Esophagus muscularis mucosa (tissue), 4 donors: ENCODE measurements at regions not wholly inside any gene's neighbourhood (a gene's known extent, or its start where the extent isn't known, plus 50 kb on each side); places are given as distances from the start of the nearest gene placed in this dataset.

Experiments
- DNase-seq: peaks from one replicate; pipeline ENCODE4 v3.0.0-alpha.2; 2017; ENCODE audit errors: extremely low spot score
- H3K27ac ChIP-seq, 4 donors: fragments of 200-600 bp; sonication (generic); replicated peaks in 1 of 4; 1 replicate in 3 of 4; 2 replicates in 1 of 4; pipeline ENCODE4 v1.5.1; 2016 to 2019; ENCODE audit warnings: mild to moderate bottlenecking in 1 of 4
- H3K27me3 ChIP-seq, 4 donors: fragments of 200-600 bp; sonication (generic); one replicate each; pipeline versions ENCODE4 v1.5.1 to v1.6.0; 2016 to 2019
- H3K36me3 ChIP-seq, 4 donors: fragments of 200-600 bp; sonication (generic); one replicate each; pipeline ENCODE4 v1.5.1; 2016 to 2019
- H3K4me1 ChIP-seq, 4 donors: fragments of 200-600 bp; sonication (generic); one replicate each; pipeline ENCODE4 v1.5.1; 2016 to 2019
- H3K4me3 ChIP-seq, 4 donors: fragments of 200-600 bp; sonication (generic); 1 replicate in 2 of 4; 2 replicates in 2 of 4; pipeline ENCODE4 v1.5.1; 2016 to 2019; ENCODE audit warnings: mild to moderate bottlenecking in 4 of 4, moderate library complexity in 1 of 4
- H3K9me3 ChIP-seq, 4 donors: fragments of 200-600 bp; sonication (generic); 1 replicate in 3 of 4; 2 replicates in 1 of 4; pipeline ENCODE4 v1.5.1; 2016 to 2019
- CTCF ChIP-seq, 3 experiments: fragments of 200-600 bp in 2 of 3; fragments of 450-650 bp in 1 of 3; sonication (generic) in 2 of 3; IDR thresholded peaks; one replicate each; pipeline ENCODE4 v1.5.1; 2017 to 2019; ENCODE audit warnings: antibody characterized with exemption in 3 of 3, mild to moderate bottlenecking in 2 of 3, moderate library complexity in 1 of 3
- EP300 ChIP-seq: sonication (generic); formaldehyde crosslinking; IDR thresholded peaks from one replicate; pipeline ENCODE4 v1.6.1; 2017; ENCODE audit warnings: antibody characterized with exemption
- POLR2A ChIP-seq: fragments of 450-650 bp; IDR thresholded peaks from one replicate; pipeline ENCODE4 v1.6.1; 2017; ENCODE audit warnings: antibody characterized with exemption, moderate library complexity, mild to moderate bottlenecking, low read depth
- POLR2AphosphoS5 ChIP-seq, 2 donors: sonication (generic); formaldehyde crosslinking; IDR thresholded peaks; one replicate each; pipeline ENCODE4 v1.6.1; 2017; ENCODE audit warnings: antibody characterized with exemption in 2 of 2
- WGBS: methylation state at CpG from one replicate; pipeline ENCODE4 v1.1.5; 2018; 5-methylcytosine and 5-hydroxymethylcytosine counted together
- intact Hi-C: fragments of 100-400 bp; cut with DNase I; formaldehyde crosslinking; loops from one replicate; pipeline ENCODE4 v1.15.1; 2023

- intact Hi-C loops: no loop called here
- DNase-seq: no peak
- no peak for TF ChIP-seq POLR2A
- TF ChIP-seq EP300: no peak
- TF ChIP-seq CTCF (IDR thresholded peaks at IDR 0.05): no peak
- no peak for TF ChIP-seq POLR2AphosphoS5 (IDR thresholded peaks at IDR 0.05)
- Histone ChIP-seq H3K27me3 (no peaks in the 10 kb centered on the region), H3K27ac (no peak overlapping the region), H3K9me3 (peaks cover 0 to 8% (median 6%) of the 10 kb centered on the region in 4 donors), H3K4me3 (no peak overlapping the region), H3K36me3 (no peaks in the 10 kb centered on the region), H3K4me1 (no peaks in the 10 kb centered on the region)
- WGBS: 92% methylated on average over 3 of the region's 3 CpGs
Observed at GRCh38 chr1:57844382-57844980, 420.6 kb upstream of the DAB1 start.

- Histone ChIP-seq H3K4me3 (no peak overlapping the region), H3K27me3 (no peaks in the 10 kb centered on the region), H3K9me3 (peaks cover 0 to 8% (median 6%) of the 10 kb centered on the region in 4 donors), H3K4me1 (no peaks in the 10 kb centered on the region), H3K27ac (no peak overlapping the region), H3K36me3 (no peaks in the 10 kb centered on the region)
- intact Hi-C loops: no loop called here
- DNase-seq: no peak
- TF ChIP-seq POLR2A (no peak), CTCF (IDR thresholded peaks at IDR 0.05) (no peak), POLR2AphosphoS5 (IDR thresholded peaks at IDR 0.05) (no peak), EP300 (no peak)
Observed at GRCh38 chr1:57843760-57844159, 419.9 kb upstream of the DAB1 start.

- 72% methylated on average over 1 of the region's 1 CpG for WGBS
- intact Hi-C loops: no loop called here
- H3K36me3 ChIP-seq: no peaks in the 10 kb centered on the region
- peaks cover 0 to 8% (median 6%) of the 10 kb centered on the region in 4 donors for H3K9me3 ChIP-seq
- no peak for DNase-seq
- H3K4me1 ChIP-seq: no peaks in the 10 kb centered on the region
- no peak overlapping the region for H3K27ac ChIP-seq
- TF ChIP-seq POLR2AphosphoS5 (IDR thresholded peaks at IDR 0.05): no peak
- H3K27me3 ChIP-seq: no peaks in the 10 kb centered on the region
- H3K4me3 ChIP-seq: no peak overlapping the region
Observed at GRCh38 chr1:57839526-57839925, 415.7 kb upstream of the DAB1 start.

GRCh38 chr1:57839067-57839466 is 415.2 kb upstream of the DAB1 start:
- intact Hi-C loops: no loop called here

GRCh38 chr1:57835620-57836019 is 411.8 kb upstream of the DAB1 start:
- TF ChIP-seq CTCF (IDR thresholded peaks at IDR 0.05) (no peak), POLR2AphosphoS5 (IDR thresholded peaks at IDR 0.05) (no peak), POLR2A (no peak), EP300 (no peak)
- H3K9me3 ChIP-seq: peaks cover 0 to 3% (median 0%) of the 10 kb centered on the region in 4 donors
- WGBS: 39% methylated on average over 5 of the region's 5 CpGs
- H3K36me3 ChIP-seq: no peaks in the 10 kb centered on the region
- no peaks in the 10 kb centered on the region for H3K4me1 ChIP-seq
- H3K27me3 ChIP-seq: no peaks in the 10 kb centered on the region
- H3K27ac ChIP-seq: no peak overlapping the region
- intact Hi-C loops: no loop called here
- no peak for DNase-seq
- H3K4me3 ChIP-seq: no peak overlapping the region

More at GRCh38 chr1:57839067-57839466, 415.2 kb upstream of the DAB1 start:
- Histone ChIP-seq H3K36me3 (no peaks in the 10 kb centered on the region), H3K4me1 (no peaks in the 10 kb centered on the region), H3K27me3 (no peaks in the 10 kb centered on the region), H3K27ac (no peak overlapping the region), H3K4me3 (no peak overlapping the region), H3K9me3 (peaks cover 0 to 8% (median 6%) of the 10 kb centered on the region in 4 donors)
- WGBS: 88% methylated on average over 1 of the region's 1 CpG
- TF ChIP-seq EP300: no peak
- no peak for TF ChIP-seq POLR2A
- TF ChIP-seq POLR2AphosphoS5 (IDR thresholded peaks at IDR 0.05): no peak
- no peak for DNase-seq

- H3K36me3 ChIP-seq: no peaks in the 10 kb centered on the region
- no peaks in the 10 kb centered on the region for H3K27me3 ChIP-seq
- 88% methylated on average over 2 of the region's 2 CpGs for WGBS
- TF ChIP-seq POLR2A (no peak), EP300 (no peak), POLR2AphosphoS5 (IDR thresholded peaks at IDR 0.05) (no peak), CTCF (IDR thresholded peaks at IDR 0.05) (no peak)
- no peak overlapping the region for H3K4me3 ChIP-seq
- no peak overlapping the region for H3K27ac ChIP-seq
- H3K4me1 ChIP-seq: no peaks in the 10 kb centered on the region
- intact Hi-C loops: no loop called here
- H3K9me3 ChIP-seq: peaks cover 0 to 6% (median 0%) of the 10 kb centered on the region in 4 donors
- no peak for DNase-seq
Observed at GRCh38 chr1:57833296-57833695, 409.4 kb upstream of the DAB1 start.
